ENCODE measurements at regions not wholly inside any gene's neighbourhood (a gene's known extent, or its start where the extent isn't known, plus 50 kb on each side); places are given as distances from the start of the nearest gene placed in this dataset.

- TF ChIP-seq MXI1 (conservative IDR thresholded peaks at IDR 0.05; ENCODE audit: poor library complexity, severe bottlenecking) (no peak), REST (IDR thresholded peaks at IDR 0.05; ENCODE audit: borderline replicate concordance) (no peak), SMC3 (conservative IDR thresholded peaks at IDR 0.05; ENCODE audit: poor library complexity) (no peak), RAD21 (conservative IDR thresholded peaks at IDR 0.05) (no peak), EZH2 (IDR thresholded peaks at IDR 0.05; ENCODE audit: borderline replicate concordance, insufficient read depth, low read length, poor library complexity, severe bottlenecking) (no peak), EP300 (conservative IDR thresholded peaks at IDR 0.05; ENCODE audit: poor library complexity, severe bottlenecking) (no peak), TAF1 (IDR thresholded peaks at IDR 0.05; ENCODE audit: low read depth) (no peak), POLR2AphosphoS5 (IDR thresholded peaks at IDR 0.05) (no peak)
- TF ChIP-seq, protein P1, sequence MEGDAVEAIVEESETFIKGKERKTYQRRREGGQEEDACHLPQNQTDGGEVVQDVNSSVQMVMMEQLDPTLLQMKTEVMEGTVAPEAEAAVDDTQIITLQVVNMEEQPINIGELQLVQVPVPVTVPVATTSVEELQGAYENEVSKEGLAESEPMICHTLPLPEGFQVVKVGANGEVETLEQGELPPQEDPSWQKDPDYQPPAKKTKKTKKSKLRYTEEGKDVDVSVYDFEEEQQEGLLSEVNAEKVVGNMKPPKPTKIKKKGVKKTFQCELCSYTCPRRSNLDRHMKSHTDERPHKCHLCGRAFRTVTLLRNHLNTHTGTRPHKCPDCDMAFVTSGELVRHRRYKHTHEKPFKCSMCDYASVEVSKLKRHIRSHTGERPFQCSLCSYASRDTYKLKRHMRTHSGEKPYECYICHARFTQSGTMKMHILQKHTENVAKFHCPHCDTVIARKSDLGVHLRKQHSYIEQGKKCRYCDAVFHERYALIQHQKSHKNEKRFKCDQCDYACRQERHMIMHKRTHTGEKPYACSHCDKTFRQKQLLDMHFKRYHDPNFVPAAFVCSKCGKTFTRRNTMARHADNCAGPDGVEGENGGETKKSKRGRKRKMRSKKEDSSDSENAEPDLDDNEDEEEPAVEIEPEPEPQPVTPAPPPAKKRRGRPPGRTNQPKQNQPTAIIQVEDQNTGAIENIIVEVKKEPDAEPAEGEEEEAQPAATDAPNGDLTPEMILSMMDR (IDR thresholded peaks at IDR 0.05; ENCODE audit: poor library complexity, severe bottlenecking) = no peak
- no peak overlapping the region for H3K4me3 ChIP-seq (ENCODE audit: low read length)
These were observed 207.8 kb downstream of the TOMM20 start for GRCh38 chr1:234920843-234921140.

GRCh38 chr1:234920136-234920842 lies 208.3 kb downstream of the TOMM20 start:
- no peak overlapping the region for H3K4me3 ChIP-seq (ENCODE audit: low read length)
- H3K27me3 ChIP-seq (ENCODE audit: insufficient read depth, low read depth, low read length) = no peaks in the 10 kb centered on the region
- no peak for TF ChIP-seq EZH2 (IDR thresholded peaks at IDR 0.05; ENCODE audit: borderline replicate concordance, insufficient read depth, low read length, poor library complexity, severe bottlenecking)
- TF ChIP-seq SMC3 (conservative IDR thresholded peaks at IDR 0.05; ENCODE audit: poor library complexity) = no peak
- TF ChIP-seq, protein P1 (IDR thresholded peaks at IDR 0.05; ENCODE audit: poor library complexity, severe bottlenecking) = no peak
- TF ChIP-seq RAD21 (conservative IDR thresholded peaks at IDR 0.05) = no peak
- TF ChIP-seq REST (IDR thresholded peaks at IDR 0.05; ENCODE audit: borderline replicate concordance) = no peak
- no peak for TF ChIP-seq POLR2AphosphoS5 (IDR thresholded peaks at IDR 0.05)
- no peak for TF ChIP-seq EP300 (conservative IDR thresholded peaks at IDR 0.05; ENCODE audit: poor library complexity, severe bottlenecking)
- TF ChIP-seq MXI1 (conservative IDR thresholded peaks at IDR 0.05; ENCODE audit: poor library complexity, severe bottlenecking) = no peak
- TF ChIP-seq TAF1 (IDR thresholded peaks at IDR 0.05; ENCODE audit: low read depth) = no peak
- H3K27ac ChIP-seq (ENCODE audit: low read length) = no peak overlapping the region
- H3K79me2 ChIP-seq (replicated peaks; ENCODE audit: insufficient read depth, low read length) = no peaks in the 10 kb centered on the region
- no peaks in the 10 kb centered on the region for H4K20me1 ChIP-seq (ENCODE audit: insufficient read depth)
- H3F3A ChIP-seq (ENCODE audit: insufficient read depth, low read length, poor library complexity, severe bottlenecking) = no peaks in the 10 kb centered on the region
- no peaks in the 10 kb centered on the region for H3K9me3 ChIP-seq (ENCODE audit: low read length)
- no peaks in the 10 kb centered on the region for H3K36me3 ChIP-seq (ENCODE audit: insufficient read depth, low read length)
- H3K4me2 ChIP-seq (ENCODE audit: low read length) = no peak overlapping the region
- H3K9me2 ChIP-seq (ENCODE audit: insufficient read depth, low read length) = no peaks in the 10 kb centered on the region
- no peak overlapping the region for H3K9ac ChIP-seq (ENCODE audit: low read length)
- no peak overlapping the region for H2AFZ ChIP-seq (ENCODE audit: low read depth, low read length)

More at GRCh38 chr1:234920843-234921140, 207.8 kb downstream of the TOMM20 start:
- H3K9ac ChIP-seq (ENCODE audit: low read length) = no peak overlapping the region
- no peaks in the 10 kb centered on the region for H4K20me1 ChIP-seq (ENCODE audit: insufficient read depth)
- no peaks in the 10 kb centered on the region for H3K79me2 ChIP-seq (replicated peaks; ENCODE audit: insufficient read depth, low read length)
- H3K36me3 ChIP-seq (ENCODE audit: insufficient read depth, low read length) = no peaks in the 10 kb centered on the region
- H3K4me2 ChIP-seq (ENCODE audit: low read length) = no peak overlapping the region
- H2AFZ ChIP-seq (ENCODE audit: low read depth, low read length) = no peak overlapping the region
- H3K9me2 ChIP-seq (ENCODE audit: insufficient read depth, low read length) = no peaks in the 10 kb centered on the region
- no peaks in the 10 kb centered on the region for H3K27me3 ChIP-seq (ENCODE audit: insufficient read depth, low read depth, low read length)
- no peaks in the 10 kb centered on the region for H3K9me3 ChIP-seq (ENCODE audit: low read length)
- no peaks in the 10 kb centered on the region for H3F3A ChIP-seq (ENCODE audit: insufficient read depth, low read length, poor library complexity, severe bottlenecking)
- H3K27ac ChIP-seq (ENCODE audit: low read length) = no peak overlapping the region

All from neural cell (in vitro differentiated cells).